Stimulated activated CD4-positive, alpha-beta T cell treated with anti-CD3 and anti-CD28 coated beads, Interleukin-1b, Interleukin-23, amount 100 ng/mL, for 24 hours (primary cell): ENCODE measurements at regions not wholly inside any gene's neighbourhood (a gene's known extent, or its start where the extent isn't known, plus 50 kb on each side); places are given as distances from the start of the nearest gene placed in this dataset.
"Not testable (repeated sequence)": the region's sequence is repeated elsewhere in the genome, so short reads cannot be mapped to it uniquely, and the experiment has no call there.

Source experiments
- DNase-seq, 4 experiments: peaks; one replicate each; pipeline ENCODE4 v3.0.0-alpha.2; 2020; ENCODE audit warnings: low read depth in 4 of 4, low spot score in 1 of 4

GRCh38 chr3:18693588-18694329 lies 268.6 kb upstream of the SATB1 start:
- not testable (repeated sequence) for DNase-seq

GRCh38 chr3:18687286-18687685 lies 262.1 kb upstream of the SATB1 start:
- DNase-seq = no peak

GRCh38 chr3:18683900-18684299 lies 258.8 kb upstream of the SATB1 start:
- DNase-seq = no peak

- no peak for DNase-seq
These were observed 256.7 kb upstream of the SATB1 start for GRCh38 chr3:18681818-18682345.

- no peak for DNase-seq
These were observed 255.6 kb upstream of the SATB1 start for GRCh38 chr3:18680758-18681157.

GRCh38 chr3:18679238-18679637 lies 254.1 kb upstream of the SATB1 start:
- DNase-seq = peak in 3 of 4 experiments; percentile 5 to 33 (median 10)

- no peak for DNase-seq
These were observed 250.1 kb upstream of the SATB1 start for GRCh38 chr3:18675197-18675596.

GRCh38 chr3:18672561-18672960 lies 247.4 kb upstream of the SATB1 start:
- no peak for DNase-seq

- DNase-seq = no peak
These were observed 245.6 kb upstream of the SATB1 start for GRCh38 chr3:18670759-18671158.

GRCh38 chr3:18669374-18669773 lies 244.2 kb upstream of the SATB1 start:
- DNase-seq = no peak

GRCh38 chr3:18667552-18667951 lies 242.4 kb upstream of the SATB1 start:
- no peak for DNase-seq

GRCh38 chr3:18666655-18667054 lies 241.5 kb upstream of the SATB1 start:
- no peak for DNase-seq

GRCh38 chr3:18660059-18660458 lies 234.9 kb upstream of the SATB1 start:
- DNase-seq = no peak

GRCh38 chr3:18657858-18658820 lies 233.0 kb upstream of the SATB1 start:
- DNase-seq = no peak

- no peak for DNase-seq
These were observed 231.7 kb upstream of the SATB1 start for GRCh38 chr3:18656866-18657265.

- no peak for DNase-seq
These were observed 231.3 kb upstream of the SATB1 start for GRCh38 chr3:18656410-18656809.

- no peak for DNase-seq
These were observed 230.7 kb upstream of the SATB1 start for GRCh38 chr3:18655827-18656226.

GRCh38 chr3:18652781-18653180 lies 227.6 kb upstream of the SATB1 start:
- no peak for DNase-seq

- no peak for DNase-seq
These were observed 225.6 kb upstream of the SATB1 start for GRCh38 chr3:18650731-18651130.

- peak in 3 of 4 experiments; percentile 33 to 52 (median 36) for DNase-seq
These were observed 224.7 kb upstream of the SATB1 start for GRCh38 chr3:18649666-18650363.

GRCh38 chr3:18648868-18649462 lies 223.8 kb upstream of the SATB1 start:
- DNase-seq = no peak
